Caco-2 (cell line): ENCODE measurements at regions not wholly inside any gene's neighbourhood (a gene's known extent, or its start where the extent isn't known, plus 50 kb on each side); places are given as distances from the start of the nearest gene placed in this dataset.
"Not testable (repeated sequence)": the region's sequence is repeated elsewhere in the genome, so short reads cannot be mapped to it uniquely, and the experiment has no call there.

Experiments
- BruUV-seq: library from RNA; stranded (reverse); fragments of 400-500 nt; replicated peaks from 2 replicates; lab custom pipeline; 2021; lab: Mats Ljungman, UMichigan
- CTCF ChIA-PET: fragments of 300-600 bp; sonication (Branson Sonifier 250); formaldehyde crosslinking; loops from one replicate; lab custom pipeline; 2022; ENCODE audit warnings: antibody characterized with exemption; lab: Charles Lee
- POLR2A ChIA-PET: fragments of 300-600 bp; sonication (Branson Sonifier 250); formaldehyde crosslinking; loops from one replicate; lab custom pipeline; 2022; ENCODE audit warnings: antibody characterized with exemption; lab: Charles Lee
- DNase-seq, 2 experiments: peaks; one replicate each; pipeline versions ENCODE4 v3.0.0 to v3.0.0-alpha.2; 2020 to 2022
- H3K27me3 ChIP-seq: replicated peaks from 2 replicates; pipeline ENCODE4 v1.6.0; 2011; ENCODE audit warnings: low read length; ENCODE audit not compliant: control insufficient read depth, insufficient read depth
- H3K36me3 ChIP-seq: 2 replicates; pipeline ENCODE4 v1.5.1; 2011; ENCODE audit warnings: low read length; ENCODE audit not compliant: control insufficient read depth, insufficient read depth
- H3K4me1 ChIP-seq: fragments of 250-450 bp; sonication (Bioruptor Pico); 2 replicates; pipeline ENCODE4 v1.5.1; 2020; ENCODE audit warnings: mild to moderate bottlenecking
- H3K4me3 ChIP-seq: 2 replicates; pipeline ENCODE4 v1.5.1; 2011; ENCODE audit warnings: low read depth, mild to moderate bottlenecking, control low read depth, low read length
- H3K9me3 ChIP-seq: fragments of 250-450 bp; sonication (Bioruptor Pico); 2 replicates; pipeline ENCODE4 v1.5.1; 2020; ENCODE audit warnings: mild to moderate bottlenecking, moderate library complexity
- H3K27ac Mint-ChIP-seq: one replicate; pipeline ENCODE4 v1.8.0; 2022; ENCODE audit warnings: mixed read lengths; ENCODE audit not compliant: unreplicated experiment
- H3K27me3 Mint-ChIP-seq: one replicate; pipeline ENCODE4 v1.8.0; 2022; ENCODE audit warnings: mixed read lengths; ENCODE audit not compliant: insufficient read depth, unreplicated experiment
- H3K36me3 Mint-ChIP-seq: one replicate; pipeline ENCODE4 v1.8.0; 2022; ENCODE audit warnings: mild to moderate bottlenecking, mixed read lengths; ENCODE audit not compliant: insufficient read depth, unreplicated experiment
- H3K4me1 Mint-ChIP-seq: one replicate; pipeline ENCODE4 v1.8.0; 2022; ENCODE audit warnings: low read depth, mixed read lengths; ENCODE audit not compliant: unreplicated experiment
- H3K4me3 Mint-ChIP-seq: one replicate; pipeline ENCODE4 v1.8.0; 2022; ENCODE audit warnings: mild to moderate bottlenecking, moderate library complexity, mixed read lengths; ENCODE audit not compliant: unreplicated experiment
- H3K9me3 Mint-ChIP-seq: one replicate; pipeline ENCODE4 v1.8.0; 2022; ENCODE audit warnings: mixed read lengths; ENCODE audit not compliant: unreplicated experiment
- CTCF ChIP-seq, 2 experiments: fragments of 200-600 bp in 1 of 2; IDR thresholded peaks; 1 replicate in 1 of 2; 2 replicates in 1 of 2; pipeline versions ENCODE4 v1.5.1 to v1.8.0; 2011 to 2022; ENCODE audit warnings: antibody characterized with exemption in 1 of 2, control low read depth in 1 of 2, inconsistent platforms in 1 of 2, low read depth in 1 of 2, low read length in 1 of 2, mild to moderate bottlenecking in 1 of 2, moderate library complexity in 1 of 2; ENCODE audit not compliant: insufficient read depth in 1 of 2, severe bottlenecking in 1 of 2, unreplicated experiment in 1 of 2
- intact Hi-C: fragments of 100-400 bp; cut with micrococcal nuclease; formaldehyde crosslinking; loops from one replicate; pipeline ENCODE4 v1.10.0; 2022; ENCODE audit not compliant: unreplicated experiment

- TF ChIP-seq CTCF (IDR thresholded peaks at IDR 0.05; ENCODE audit: insufficient read depth in 1 of 2, low read depth in 1 of 2, low read length in 1 of 2, severe bottlenecking in 1 of 2, unreplicated experiment in 1 of 2), result no peak
- no peaks in the 10 kb centered on the region for H3K4me1 Mint-ChIP-seq
- Histone ChIP-seq H3K4me1 (no peaks in the 10 kb centered on the region), H3K36me3 (no peaks in the 10 kb centered on the region), H3K27me3 (no peaks in the 10 kb centered on the region), H3K9me3 (no peaks in the 10 kb centered on the region), H3K4me3 (no peak overlapping the region)
- no TSS peak for BruUV-seq
- DNase-seq, result no peak
- H3K27ac Mint-ChIP-seq, result no peak overlapping the region
- POLR2A ChIA-PET, result no interaction called here
- H3K9me3 Mint-ChIP-seq, result no peaks in the 10 kb centered on the region
- H3K4me3 Mint-ChIP-seq, result no peak overlapping the region
- CTCF ChIA-PET, result no interaction called here
- intact Hi-C loops, result no loop called here
- no peaks in the 10 kb centered on the region for H3K36me3 Mint-ChIP-seq
- peaks cover 4% of the 10 kb centered on the region for H3K27me3 Mint-ChIP-seq
These were observed 431.8 kb downstream of the ZWINT start for GRCh38 chr10:55929291-55929690.

- H3K4me1 ChIP-seq, H3K27me3 Mint-ChIP-seq, POLR2A ChIA-PET, CTCF ChIA-PET, H3K36me3 ChIP-seq, H3K27me3 ChIP-seq, H3K9me3 ChIP-seq, H3K36me3 Mint-ChIP-seq, intact Hi-C loops, H3K4me1 Mint-ChIP-seq: not testable (repeated sequence)
- H3K27ac Mint-ChIP-seq, result peak overlapping the region; percentile 41
- peak overlapping the region; percentile 79 for H3K4me3 Mint-ChIP-seq
- BruUV-seq, result TSS peak; percentile 29
- peak overlapping the region; percentile 32 for H3K4me3 ChIP-seq
- peak; percentile 50 to 65 for DNase-seq
- H3K9me3 Mint-ChIP-seq, result peaks cover 13% of the 10 kb centered on the region
These were observed 461.4 kb downstream of the ZWINT start for GRCh38 chr10:55899472-55900147.

GRCh38 chr10:55897490-55897921 is 463.6 kb downstream of the ZWINT start:
- no peaks in the 10 kb centered on the region for H3K27me3 Mint-ChIP-seq
- CTCF ChIA-PET, result no interaction called here
- H3K4me3 Mint-ChIP-seq, result no peak overlapping the region
- no peak for DNase-seq
- no peaks in the 10 kb centered on the region for H3K9me3 ChIP-seq
- H3K4me1 ChIP-seq, result no peaks in the 10 kb centered on the region
- no peaks in the 10 kb centered on the region for H3K36me3 Mint-ChIP-seq
- peaks cover 6% of the 10 kb centered on the region for H3K9me3 Mint-ChIP-seq
- no peak overlapping the region for H3K27ac Mint-ChIP-seq
- POLR2A ChIA-PET, result no interaction called here
- BruUV-seq, result no TSS peak
- intact Hi-C loops, result no loop called here
- H3K4me3 ChIP-seq, result no peak overlapping the region
- no peaks in the 10 kb centered on the region for H3K4me1 Mint-ChIP-seq
- H3K27me3 ChIP-seq, result no peaks in the 10 kb centered on the region
- no peaks in the 10 kb centered on the region for H3K36me3 ChIP-seq
- TF ChIP-seq CTCF (IDR thresholded peaks at IDR 0.05; ENCODE audit: insufficient read depth in 1 of 2, low read depth in 1 of 2, low read length in 1 of 2, severe bottlenecking in 1 of 2, unreplicated experiment in 1 of 2), result no peak
